ENCODE measurements at regions not wholly inside any gene's neighbourhood (a gene's known extent, or its start where the extent isn't known, plus 50 kb on each side); places are given as distances from the start of the nearest gene placed in this dataset.
A peak's percentile ranks its signal among the peaks of the same experiment; 100 is the strongest.

DNA sequence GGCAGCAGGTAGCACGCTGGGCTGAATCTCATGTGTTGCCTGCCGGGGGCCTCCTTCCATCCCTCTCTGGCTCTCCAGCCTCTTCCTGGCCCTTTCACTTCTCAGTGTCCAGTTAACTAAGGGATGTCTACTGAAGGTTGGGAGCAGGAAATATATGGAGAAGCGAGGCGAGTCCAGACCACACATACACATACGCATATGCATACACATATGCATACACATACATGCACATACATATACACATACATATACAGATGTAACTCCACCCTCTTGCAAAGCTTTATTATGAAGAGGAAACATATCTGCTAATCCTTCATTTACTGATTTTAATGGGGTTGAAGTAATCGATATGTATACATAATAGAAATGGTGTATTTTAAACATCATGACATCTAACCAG lies 636.1 kb upstream of the CCDC179 start:
- no peak overlapping the region for H3K4me3 ChIP-seq (ENCODE audit: control insufficient read depth, low read depth, low read length)
- DNase-seq (ENCODE audit: low read depth): no peak
- TF ChIP-seq CTCF (IDR thresholded peaks at IDR 0.05; ENCODE audit: control insufficient read depth, insufficient read depth, low read depth, low read length, missing control alignments): no peak

DNA sequence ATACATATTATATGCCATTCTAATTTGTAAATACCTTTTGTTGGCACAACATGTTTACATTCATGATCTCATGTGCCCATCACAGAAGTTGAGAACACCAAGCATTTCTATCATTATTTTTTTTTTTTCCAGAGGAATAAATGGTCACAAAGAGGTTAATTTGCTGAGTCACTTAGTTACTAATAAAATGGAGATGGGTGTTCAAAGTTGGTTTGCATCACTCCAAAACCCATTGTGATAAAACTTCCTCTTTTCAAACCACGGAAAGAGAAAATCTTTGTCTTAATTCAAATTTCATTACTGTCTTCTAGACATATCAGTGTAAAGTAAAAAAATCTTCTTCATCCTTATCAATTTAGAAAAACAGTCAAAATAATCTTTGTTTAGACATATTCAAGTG lies 636.8 kb upstream of the CCDC179 start:
- TF ChIP-seq CTCF (IDR thresholded peaks at IDR 0.05; ENCODE audit: control insufficient read depth, insufficient read depth, low read depth, low read length, missing control alignments): no peak
- no peak overlapping the region for H3K4me3 ChIP-seq (ENCODE audit: control insufficient read depth, low read depth, low read length)
- DNase-seq (ENCODE audit: low read depth): no peak

DNA sequence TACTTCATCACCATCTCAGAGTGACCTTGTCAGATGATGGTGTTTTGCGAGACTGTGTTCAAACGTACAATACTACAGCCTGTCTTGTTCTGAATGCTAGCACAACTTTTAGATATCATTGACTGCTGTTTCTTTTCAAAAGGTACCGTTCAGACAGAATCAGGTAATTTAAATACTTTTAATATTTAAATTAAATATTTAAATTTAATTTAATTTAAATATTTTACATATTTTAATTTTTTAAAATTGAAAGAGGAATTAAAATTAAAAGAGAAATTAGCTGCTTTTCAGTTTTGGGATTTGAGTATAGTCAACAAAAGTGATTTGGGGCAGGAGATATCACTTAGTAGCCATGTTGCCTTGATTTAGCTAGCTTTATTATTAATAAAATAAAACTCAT lies 642.1 kb upstream of the CCDC179 start:
- no peak overlapping the region for H3K4me3 ChIP-seq (ENCODE audit: control insufficient read depth, low read depth, low read length)
- no peak for TF ChIP-seq CTCF (IDR thresholded peaks at IDR 0.05; ENCODE audit: control insufficient read depth, insufficient read depth, low read depth, low read length, missing control alignments)
- DNase-seq (ENCODE audit: low read depth): no peak

DNA sequence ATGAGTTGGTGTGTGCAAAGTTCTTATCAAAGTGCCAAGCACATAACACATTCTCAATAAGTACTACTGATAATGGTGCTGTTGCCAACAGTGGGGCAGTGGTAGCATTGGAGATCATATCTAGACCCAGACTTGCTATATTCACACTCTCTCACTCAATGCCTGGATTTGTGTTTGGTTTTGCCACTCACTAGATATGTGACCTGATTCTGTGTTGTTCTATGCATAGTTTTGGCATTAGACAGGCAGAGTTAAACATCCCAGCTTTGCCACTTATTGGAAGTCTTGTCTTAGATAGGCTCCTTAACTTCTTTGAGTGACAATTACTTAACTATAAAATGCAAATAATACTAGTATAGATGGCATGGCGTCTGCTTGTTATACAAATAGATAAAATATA lies 642.6 kb upstream of the CCDC179 start:
- H3K4me3 ChIP-seq (ENCODE audit: control insufficient read depth, low read depth, low read length): no peak overlapping the region
- no peak for TF ChIP-seq CTCF (IDR thresholded peaks at IDR 0.05; ENCODE audit: control insufficient read depth, insufficient read depth, low read depth, low read length, missing control alignments)
- no peak for DNase-seq (ENCODE audit: low read depth)

DNA sequence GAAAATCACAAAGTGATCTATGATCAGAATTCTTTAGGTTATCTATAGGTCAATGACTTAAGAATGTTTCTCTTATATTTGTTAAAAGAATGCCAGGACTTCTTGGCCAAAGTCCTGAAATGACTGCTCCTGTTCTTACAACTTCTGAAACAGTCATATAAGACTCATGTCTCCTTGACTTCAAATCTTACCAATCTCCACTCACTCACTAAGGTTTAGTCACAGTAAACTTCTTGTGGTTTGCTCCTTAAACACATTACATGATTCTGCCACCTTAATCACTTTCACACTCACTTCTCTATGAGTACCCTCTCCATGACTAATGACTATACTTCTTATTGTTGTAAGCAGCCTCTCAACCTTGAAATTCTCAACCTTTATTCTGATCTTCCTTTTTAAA lies 648.7 kb upstream of the CCDC179 start:
- no peak for TF ChIP-seq CTCF (IDR thresholded peaks at IDR 0.05; ENCODE audit: control insufficient read depth, insufficient read depth, low read depth, low read length, missing control alignments)
- H3K4me3 ChIP-seq (ENCODE audit: control insufficient read depth, low read depth, low read length): no peak overlapping the region
- DNase-seq (ENCODE audit: low read depth): peak; percentile 3

DNA sequence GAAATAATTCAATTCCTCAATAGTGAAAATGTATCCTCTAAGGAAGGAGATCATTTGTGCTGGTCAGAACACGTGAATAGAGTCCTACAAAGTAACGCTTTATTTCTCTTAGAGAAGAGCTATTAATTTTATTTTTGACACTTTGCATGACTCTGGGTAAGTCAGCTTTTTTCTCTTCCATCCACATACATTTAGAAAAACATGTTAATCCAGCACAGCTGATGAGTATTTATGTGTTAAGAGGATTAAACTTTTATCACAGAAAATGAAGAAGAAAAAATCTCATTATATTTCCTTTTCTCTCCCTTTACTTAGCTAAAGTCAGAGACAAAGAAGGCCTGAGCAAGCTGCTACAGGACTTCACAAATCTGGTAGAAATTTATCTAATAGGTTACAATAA lies 649.5 kb upstream of the CCDC179 start:
- no peak for TF ChIP-seq CTCF (IDR thresholded peaks at IDR 0.05; ENCODE audit: control insufficient read depth, insufficient read depth, low read depth, low read length, missing control alignments)
- H3K4me3 ChIP-seq (ENCODE audit: control insufficient read depth, low read depth, low read length): no peak overlapping the region
- DNase-seq (ENCODE audit: low read depth): no peak

DNA sequence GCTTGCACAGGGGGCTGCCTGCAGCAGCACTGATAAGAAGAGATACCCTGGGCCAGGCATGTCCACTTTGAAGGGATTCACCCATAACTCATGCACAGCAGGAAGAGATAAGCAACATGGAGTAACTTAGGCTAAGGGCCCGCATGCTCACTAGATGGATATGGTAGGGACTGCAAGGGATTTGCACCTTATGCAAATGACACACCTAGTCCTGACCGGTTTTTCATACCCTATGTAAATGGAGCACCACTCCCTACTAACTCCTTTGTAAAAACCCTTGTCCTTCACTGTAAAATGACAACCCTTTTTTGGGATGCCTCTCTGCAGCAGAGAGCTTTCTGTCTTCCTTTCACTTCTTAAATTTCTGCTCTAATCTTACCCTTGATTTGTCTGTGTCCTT lies 658.9 kb upstream of the CCDC179 start:
- no peak for DNase-seq (ENCODE audit: low read depth)
- no peak for TF ChIP-seq CTCF (IDR thresholded peaks at IDR 0.05; ENCODE audit: control insufficient read depth, insufficient read depth, low read depth, low read length, missing control alignments)
- no peak overlapping the region for H3K4me3 ChIP-seq (ENCODE audit: control insufficient read depth, low read depth, low read length)

Data from AG09309 (cell line).